ENCODE measurements at regions not wholly inside any gene's neighbourhood (a gene's known extent, or its start where the extent isn't known, plus 50 kb on each side); places are given as distances from the start of the nearest gene placed in this dataset.

DNA sequence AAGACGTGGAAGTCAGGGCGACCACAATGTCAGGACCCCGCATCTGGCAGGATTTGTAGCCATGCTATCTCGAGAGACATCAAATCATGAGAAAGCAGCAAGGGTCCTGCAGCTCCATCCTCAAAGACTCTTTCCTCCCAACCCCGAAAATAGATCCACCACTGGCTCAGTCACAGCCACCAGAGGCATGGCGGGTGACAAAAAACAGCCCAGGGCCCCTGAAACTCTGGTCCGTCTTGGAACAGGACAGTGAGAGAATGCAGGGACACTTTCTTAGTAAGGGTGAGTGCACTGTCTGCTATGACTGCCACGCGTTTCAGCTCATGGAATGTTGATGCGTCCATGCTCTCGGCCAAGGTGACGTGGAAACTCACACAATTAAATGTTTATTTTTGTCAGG lies 220.9 kb downstream of the IRX2 start (continued):
- TF ChIP-seq, protein P1, sequence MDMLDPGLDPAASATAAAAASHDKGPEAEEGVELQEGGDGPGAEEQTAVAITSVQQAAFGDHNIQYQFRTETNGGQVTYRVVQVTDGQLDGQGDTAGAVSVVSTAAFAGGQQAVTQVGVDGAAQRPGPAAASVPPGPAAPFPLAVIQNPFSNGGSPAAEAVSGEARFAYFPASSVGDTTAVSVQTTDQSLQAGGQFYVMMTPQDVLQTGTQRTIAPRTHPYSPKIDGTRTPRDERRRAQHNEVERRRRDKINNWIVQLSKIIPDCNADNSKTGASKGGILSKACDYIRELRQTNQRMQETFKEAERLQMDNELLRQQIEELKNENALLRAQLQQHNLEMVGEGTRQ (IDR thresholded peaks at IDR 0.05; ENCODE audit: low read length): no peak

Data from H1 (cell line).